ENCODE measurements at regions not wholly inside any gene's neighbourhood (a gene's known extent, or its start where the extent isn't known, plus 50 kb on each side); places are given as distances from the start of the nearest gene placed in this dataset.
"Not testable (repeated sequence)": the region's sequence is repeated elsewhere in the genome, so short reads cannot be mapped to it uniquely, and the experiment has no call there.

DNA sequence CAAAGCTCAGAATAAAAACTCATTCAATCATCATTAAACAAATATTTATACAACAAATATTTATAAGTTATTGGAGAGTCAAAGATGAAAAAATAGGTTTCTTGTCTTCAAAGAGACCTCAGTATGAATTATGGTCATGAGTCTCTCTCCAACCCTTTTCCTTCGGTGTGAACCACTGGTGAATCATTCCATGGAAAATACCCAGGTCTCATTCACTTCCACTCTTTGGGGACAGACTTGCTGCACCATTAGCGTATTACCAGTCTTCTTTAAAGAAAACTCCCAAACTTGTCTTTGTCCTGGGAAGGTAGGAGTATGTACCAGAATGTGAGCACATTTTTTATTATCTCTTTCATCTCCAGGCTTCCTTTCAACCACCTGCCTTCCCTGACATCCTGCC is 257.4 kb upstream of the RBMS1 start:
- peaks cover 0 to 13% (median 4%) of the 10 kb centered on the region in 5 donors for H3K27me3 Mint-ChIP-seq
- POLR2A ChIA-PET, result no interaction called here
- peaks cover 0 to 21% (median 11%) of the 10 kb centered on the region in 11 donors for H3K9me3 Mint-ChIP-seq
- intact Hi-C loops (cut with micrococcal nuclease), result no loop called here
- no peak overlapping the region for H3K4me3 Mint-ChIP-seq
- Histone ChIP-seq H3K4me3 (ENCODE audit: low read length) (no peak overlapping the region), H3K27me3 (ENCODE audit: control insufficient read depth in 2 of 2, insufficient read depth in 2 of 2, low read length in 2 of 2) (no peaks in the 10 kb centered on the region), H3K4me1 (ENCODE audit: control insufficient read depth in 2 of 2, insufficient read depth in 2 of 2, low read length in 2 of 2) (no peaks in the 10 kb centered on the region), H3K9me3 (ENCODE audit: control insufficient read depth in 2 of 3, low read length in 3 of 3) (no peaks in the 10 kb centered on the region), H3K27ac (ENCODE audit: low read depth, low read length) (no peak overlapping the region), H3K36me3 (ENCODE audit: control insufficient read depth in 2 of 3, insufficient read depth in 3 of 3, low read length in 3 of 3) (no peaks in the 10 kb centered on the region)
- ATAC-seq, result no peak
- CTCF ChIA-PET, result no interaction called here
- DNase-seq, result no peak
- peaks cover 0 to 12% (median 4%) of the 10 kb centered on the region in 5 donors for H3K36me3 Mint-ChIP-seq
- H3K4me1 Mint-ChIP-seq, result peaks cover 0 to 4% (median 0%) of the 10 kb centered on the region in 7 donors
- no peak overlapping the region for H3K27ac Mint-ChIP-seq

DNA sequence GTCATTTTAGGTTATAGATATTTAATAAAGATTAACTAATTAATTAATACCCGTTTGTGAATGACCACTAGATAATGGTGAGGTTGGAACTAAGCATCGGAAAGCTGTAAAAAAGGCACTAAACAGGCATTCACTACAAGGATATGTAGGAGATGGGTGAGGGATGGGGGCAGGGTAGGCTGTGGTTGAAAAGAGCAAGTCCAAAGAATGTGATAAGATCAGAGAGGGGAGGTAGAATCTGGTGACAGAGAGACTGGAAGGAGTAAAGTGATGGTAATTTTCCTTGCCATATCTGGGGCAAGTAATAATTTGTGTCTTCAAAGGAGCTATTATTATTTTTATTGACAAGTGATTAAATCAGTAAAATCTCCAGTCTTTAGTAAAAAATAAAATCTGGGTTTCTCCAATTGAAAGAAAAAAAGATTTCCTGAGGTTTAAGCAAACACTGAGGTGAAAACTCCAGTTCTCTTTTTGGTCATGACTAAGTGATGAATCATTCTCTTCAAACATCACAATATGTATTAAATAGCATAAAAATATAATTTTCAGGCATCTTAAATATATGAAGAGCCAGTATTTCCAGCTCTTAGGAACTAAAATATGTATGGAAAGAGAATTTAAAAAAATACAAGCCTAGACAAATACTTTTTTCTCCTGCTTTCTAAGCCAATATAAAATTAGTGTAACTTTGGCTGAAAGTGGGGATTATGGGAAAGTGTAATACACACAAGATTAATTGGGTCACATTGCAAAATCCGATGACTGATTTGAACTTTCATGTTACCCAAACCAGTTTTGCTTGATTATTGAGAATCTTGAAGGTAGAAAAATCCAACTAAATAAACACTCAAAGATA is 259.1 kb upstream of the RBMS1 start:
- H3K27me3 Mint-ChIP-seq, result peaks cover 0 to 4% (median 4%) of the 10 kb centered on the region in 5 donors
- H3K9me3 ChIP-seq (ENCODE audit: control insufficient read depth in 2 of 3, low read length in 3 of 3), result no peaks in the 10 kb centered on the region
- H3K27ac Mint-ChIP-seq, result no peak overlapping the region
- ATAC-seq (no peak), DNase-seq (no peak)
- H3K4me3 Mint-ChIP-seq, result no peak overlapping the region
- H3K4me1 Mint-ChIP-seq, result peaks cover 0 to 4% (median 0%) of the 10 kb centered on the region in 7 donors
- no peaks in the 10 kb centered on the region for H3K27me3 ChIP-seq (ENCODE audit: control insufficient read depth in 2 of 2, insufficient read depth in 2 of 2, low read length in 2 of 2)
- peaks cover 0 to 21% (median 11%) of the 10 kb centered on the region in 11 donors for H3K9me3 Mint-ChIP-seq
- no peak overlapping the region for H3K27ac ChIP-seq (ENCODE audit: low read depth, low read length)
- intact Hi-C loops (cut with micrococcal nuclease), result no loop called here
- ChIA-PET CTCF (no interaction called here), POLR2A (no interaction called here)
- H3K4me1 ChIP-seq (ENCODE audit: control insufficient read depth in 2 of 2, insufficient read depth in 2 of 2, low read length in 2 of 2), result no peaks in the 10 kb centered on the region
- no peak overlapping the region for H3K4me3 ChIP-seq (ENCODE audit: low read length)
- no peaks in the 10 kb centered on the region for H3K36me3 ChIP-seq (ENCODE audit: control insufficient read depth in 2 of 3, insufficient read depth in 3 of 3, low read length in 3 of 3)
- peaks cover 0 to 12% (median 4%) of the 10 kb centered on the region in 5 donors for H3K36me3 Mint-ChIP-seq

DNA sequence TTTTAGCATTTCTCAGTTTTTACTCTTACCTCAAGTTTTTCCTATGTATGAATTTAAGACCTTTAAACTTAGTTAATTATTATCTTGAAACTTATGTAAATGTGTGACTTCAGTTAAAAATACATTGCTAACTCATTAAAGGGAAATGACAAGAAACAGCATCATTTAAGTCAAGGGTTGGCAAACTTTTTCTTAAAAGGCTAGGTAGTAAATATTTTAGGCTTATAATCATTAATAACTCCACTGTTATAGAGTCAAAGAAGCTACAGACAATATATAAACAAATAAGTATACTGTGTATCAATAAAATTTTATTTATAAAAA is 259.7 kb upstream of the RBMS1 start:
- H3K9me3 Mint-ChIP-seq, result peaks cover 0 to 21% (median 11%) of the 10 kb centered on the region in 11 donors
- ATAC-seq (no peak), DNase-seq (no peak)
- no peak overlapping the region for H3K27ac Mint-ChIP-seq
- no peaks in the 10 kb centered on the region for H3K36me3 ChIP-seq (ENCODE audit: control insufficient read depth in 2 of 3, insufficient read depth in 3 of 3, low read length in 3 of 3)
- no peaks in the 10 kb centered on the region for H3K4me1 ChIP-seq (ENCODE audit: control insufficient read depth in 2 of 2, insufficient read depth in 2 of 2, low read length in 2 of 2)
- intact Hi-C loops (cut with micrococcal nuclease), result no loop called here
- peaks cover 0 to 4% (median 4%) of the 10 kb centered on the region in 5 donors for H3K27me3 Mint-ChIP-seq
- POLR2A ChIA-PET, result no interaction called here
- no peak overlapping the region for H3K4me3 ChIP-seq (ENCODE audit: low read length)
- H3K27me3 ChIP-seq (ENCODE audit: control insufficient read depth in 2 of 2, insufficient read depth in 2 of 2, low read length in 2 of 2), result no peaks in the 10 kb centered on the region
- no peak overlapping the region for H3K27ac ChIP-seq (ENCODE audit: low read depth, low read length)
- no peaks in the 10 kb centered on the region for H3K9me3 ChIP-seq (ENCODE audit: control insufficient read depth in 2 of 3, low read length in 3 of 3)
- peaks cover 0 to 12% (median 4%) of the 10 kb centered on the region in 5 donors for H3K36me3 Mint-ChIP-seq
- CTCF ChIA-PET, result no interaction called here
- peaks cover 0 to 3% (median 0%) of the 10 kb centered on the region in 7 donors for H3K4me1 Mint-ChIP-seq
- H3K4me3 Mint-ChIP-seq, result no peak overlapping the region

DNA sequence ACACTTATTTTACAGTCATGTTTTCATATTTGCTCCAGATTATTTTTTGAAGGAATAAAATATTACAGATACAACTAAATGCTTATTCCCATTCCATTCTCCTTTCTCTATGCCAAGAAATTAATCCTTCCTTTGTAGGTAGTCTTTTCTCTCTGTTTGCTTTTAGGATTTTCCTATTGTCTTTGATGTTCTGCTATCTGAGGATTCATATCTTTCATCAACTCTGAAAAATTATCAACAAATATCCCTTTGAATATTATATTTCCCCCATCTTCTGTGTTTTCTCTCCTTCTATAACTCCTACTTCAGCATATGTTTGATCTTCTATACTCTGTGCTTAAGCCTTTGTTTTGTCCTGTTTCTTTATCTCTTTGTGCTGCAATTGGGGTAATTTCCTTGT is 260.4 kb upstream of the RBMS1 start:
- CTCF ChIA-PET, result no interaction called here
- Histone ChIP-seq H3K36me3 (ENCODE audit: control insufficient read depth in 2 of 3, insufficient read depth in 3 of 3, low read length in 3 of 3) (no peaks in the 10 kb centered on the region), H3K27ac (ENCODE audit: low read depth, low read length) (no peak overlapping the region), H3K4me3 (ENCODE audit: low read length) (no peak overlapping the region), H3K4me1 (ENCODE audit: control insufficient read depth in 2 of 2, insufficient read depth in 2 of 2, low read length in 2 of 2) (no peaks in the 10 kb centered on the region), H3K27me3 (ENCODE audit: control insufficient read depth in 2 of 2, insufficient read depth in 2 of 2, low read length in 2 of 2) (no peaks in the 10 kb centered on the region), H3K9me3 (ENCODE audit: control insufficient read depth in 2 of 3, low read length in 3 of 3) (no peaks in the 10 kb centered on the region)
- Mint-ChIP-seq H3K27ac (no peak overlapping the region), H3K36me3 (peaks cover 0 to 12% (median 4%) of the 10 kb centered on the region in 5 donors), H3K4me3 (no peak overlapping the region), H3K9me3 (peaks cover 0 to 21% (median 11%) of the 10 kb centered on the region in 11 donors), H3K4me1 (peaks cover 0 to 2% (median 0%) of the 10 kb centered on the region in 7 donors), H3K27me3 (peaks cover 0 to 4% (median 4%) of the 10 kb centered on the region in 5 donors)
- ATAC-seq, result no peak
- no peak for DNase-seq
- POLR2A ChIA-PET, result no interaction called here
- intact Hi-C loops (cut with micrococcal nuclease), result no loop called here

DNA sequence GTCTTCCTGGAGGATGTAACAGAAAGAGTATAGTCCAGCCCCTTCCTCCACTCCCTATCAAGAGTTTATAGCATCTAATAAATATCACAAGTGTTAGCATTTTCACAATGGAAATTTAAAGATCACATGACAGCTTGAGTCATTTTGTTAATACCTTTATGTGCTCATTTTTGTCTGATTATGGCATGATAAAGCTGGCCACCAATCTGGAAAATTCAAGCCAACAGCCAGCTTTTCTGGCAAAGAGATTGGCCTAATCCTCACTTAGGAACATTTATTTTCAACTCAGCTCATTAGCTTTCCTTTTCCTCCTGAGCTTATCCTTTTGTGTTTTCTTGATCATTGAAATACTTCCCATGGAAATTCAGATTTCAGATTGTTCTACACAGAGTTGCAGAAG is 262.9 kb upstream of the RBMS1 start:
- Histone ChIP-seq H3K4me3 (ENCODE audit: low read length) (no peak overlapping the region), H3K27ac (ENCODE audit: low read depth, low read length) (no peak overlapping the region), H3K4me1 (ENCODE audit: control insufficient read depth in 2 of 2, insufficient read depth in 2 of 2, low read length in 2 of 2) (no peaks in the 10 kb centered on the region), H3K36me3 (ENCODE audit: control insufficient read depth in 2 of 3, insufficient read depth in 3 of 3, low read length in 3 of 3) (no peaks in the 10 kb centered on the region), H3K9me3 (ENCODE audit: control insufficient read depth in 2 of 3, low read length in 3 of 3) (no peaks in the 10 kb centered on the region), H3K27me3 (ENCODE audit: control insufficient read depth in 2 of 2, insufficient read depth in 2 of 2, low read length in 2 of 2) (no peaks in the 10 kb centered on the region)
- Mint-ChIP-seq H3K27me3 (peaks cover 0 to 4% (median under 1%) of the 10 kb centered on the region in 5 donors), H3K36me3 (peaks cover 0 to 15% (median 7%) of the 10 kb centered on the region in 5 donors), H3K4me3 (no peak overlapping the region), H3K27ac (no peak overlapping the region), H3K4me1 (peaks cover 0 to 2% (median 0%) of the 10 kb centered on the region in 7 donors), H3K9me3 (peaks cover under 1 to 29% (median 14%) of the 10 kb centered on the region in 11 donors)
- intact Hi-C loops (cut with micrococcal nuclease), result no loop called here
- CTCF ChIA-PET, result no interaction called here
- no peak for ATAC-seq
- DNase-seq, result no peak
- POLR2A ChIA-PET, result no interaction called here

DNA sequence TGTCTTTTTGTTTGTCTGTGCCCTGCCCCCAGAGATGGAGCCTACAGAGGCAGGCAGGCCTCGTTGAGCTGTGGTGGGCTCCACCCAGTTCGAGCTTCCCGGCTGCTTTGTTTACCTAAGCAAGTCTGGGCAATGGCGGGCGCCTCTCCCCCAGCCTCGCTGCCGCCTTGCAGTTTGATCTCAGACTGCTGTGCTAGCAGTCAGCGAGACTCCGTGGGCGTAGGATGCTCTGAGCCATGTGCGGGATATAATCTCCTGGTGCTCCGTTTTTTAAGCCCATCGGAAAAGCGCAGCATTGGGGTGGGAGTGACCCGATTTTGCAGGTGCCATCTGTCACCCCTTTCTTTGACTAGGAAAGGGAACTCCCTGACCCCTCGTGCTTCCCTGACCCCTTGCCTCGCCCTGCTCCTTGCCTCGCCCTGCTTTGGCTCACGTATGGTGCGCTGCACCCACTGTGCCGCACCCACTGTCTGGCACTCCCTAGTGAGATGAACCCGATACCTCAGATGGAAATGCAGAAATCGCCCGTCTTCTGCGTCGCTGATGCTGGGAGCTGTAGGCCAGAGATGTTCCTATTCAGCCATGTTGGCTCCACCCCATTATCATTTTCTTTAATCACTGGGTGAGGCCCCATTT is 269.0 kb upstream of the RBMS1 start:
- Mint-ChIP-seq H3K36me3 (peaks cover 0 to 18% (median 0%) of the 10 kb centered on the region in 5 donors), H3K27me3 (peaks cover 0 to 15% (median 4%) of the 10 kb centered on the region in 5 donors), H3K9me3 (peaks cover 5 to 27% (median 9%) of the 10 kb centered on the region in 11 donors)
- H3K9me3 ChIP-seq (ENCODE audit: control insufficient read depth in 2 of 3, low read length in 3 of 3); ATAC-seq; intact Hi-C loops (cut with micrococcal nuclease); H3K27ac ChIP-seq (ENCODE audit: low read depth, low read length); H3K4me3 Mint-ChIP-seq; H3K36me3 ChIP-seq (ENCODE audit: control insufficient read depth in 2 of 3, insufficient read depth in 3 of 3, low read length in 3 of 3); H3K4me1 ChIP-seq (ENCODE audit: control insufficient read depth in 2 of 2, insufficient read depth in 2 of 2, low read length in 2 of 2); H3K27me3 ChIP-seq (ENCODE audit: control insufficient read depth in 2 of 2, insufficient read depth in 2 of 2, low read length in 2 of 2); H3K4me1 Mint-ChIP-seq; H3K4me3 ChIP-seq (ENCODE audit: low read length); POLR2A ChIA-PET; H3K27ac Mint-ChIP-seq; DNase-seq; CTCF ChIA-PET: not testable (repeated sequence)

All from naive thymus-derived CD4-positive, alpha-beta T cell (primary cell).